Fibroblast of the aortic adventitia (primary cell): ENCODE measurements at regions not wholly inside any gene's neighbourhood (a gene's known extent, or its start where the extent isn't known, plus 50 kb on each side); places are given as distances from the start of the nearest gene placed in this dataset.

ENCODE experiments used
- DNase-seq: peaks from one replicate; pipeline ENCODE4 v3.0.0-alpha.2; 2010; ENCODE audit warnings: low read depth
- H3K4me3 ChIP-seq: 2 replicates; pipeline ENCODE4 v1.5.1; 2011; ENCODE audit warnings: low read depth, mild to moderate bottlenecking, control low read depth, low read length, moderate library complexity
- CTCF ChIP-seq: IDR thresholded peaks from 2 replicates; pipeline ENCODE4 v1.5.1; 2011; ENCODE audit warnings: mild to moderate bottlenecking, low read length, control low read depth, inconsistent platforms; ENCODE audit not compliant: insufficient read depth

DNA sequence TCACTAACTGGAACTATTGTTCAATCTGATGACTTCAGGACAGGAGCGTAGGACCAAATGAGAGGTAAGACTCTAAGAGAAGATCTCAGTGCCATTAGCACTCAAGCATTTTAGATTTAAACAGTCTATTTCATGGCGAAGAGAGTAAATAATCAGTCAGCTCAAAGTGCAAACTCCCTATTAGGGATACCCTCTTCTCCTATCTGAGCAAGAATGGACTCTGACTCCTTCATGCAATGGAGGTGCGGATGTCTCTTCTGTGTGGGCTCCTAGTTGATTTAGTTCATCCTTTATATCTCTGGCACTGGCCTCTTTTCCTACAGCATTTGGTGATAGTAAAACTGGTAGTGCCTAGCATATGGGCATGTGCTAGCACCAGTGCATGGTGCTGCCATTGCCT lies 144.6 kb downstream of the SMC2 start:
- no peak overlapping the region for H3K4me3 ChIP-seq
- DNase-seq = no peak
- no peak for TF ChIP-seq CTCF

- TF ChIP-seq CTCF = no peak
- H3K4me3 ChIP-seq = no peak overlapping the region
- no peak for DNase-seq
Measured at GRCh38 chr9:104240890-104241289, 146.8 kb downstream of the SMC2 start.

DNA sequence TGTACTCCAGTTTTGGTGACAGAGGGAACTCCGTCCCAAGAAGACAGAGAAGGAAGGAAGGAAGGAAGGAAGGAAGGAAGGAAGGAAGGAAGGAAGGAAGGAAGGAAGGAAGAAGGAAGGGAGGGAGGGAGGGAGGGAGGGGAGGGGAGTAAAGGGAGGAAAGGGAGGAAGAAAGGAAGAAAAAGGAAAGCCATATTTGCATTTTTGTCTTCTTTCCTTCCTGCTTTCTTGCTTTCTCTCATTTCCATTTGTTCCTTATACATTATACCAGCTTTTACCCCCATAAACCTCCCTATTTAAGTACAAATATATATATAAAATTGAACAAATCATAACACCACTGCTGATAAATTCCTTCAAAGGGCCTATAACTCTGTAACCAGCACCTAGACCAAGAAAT lies 151.8 kb downstream of the SMC2 start:
- TF ChIP-seq CTCF = no peak
- no peak overlapping the region for H3K4me3 ChIP-seq
- no peak for DNase-seq

DNA sequence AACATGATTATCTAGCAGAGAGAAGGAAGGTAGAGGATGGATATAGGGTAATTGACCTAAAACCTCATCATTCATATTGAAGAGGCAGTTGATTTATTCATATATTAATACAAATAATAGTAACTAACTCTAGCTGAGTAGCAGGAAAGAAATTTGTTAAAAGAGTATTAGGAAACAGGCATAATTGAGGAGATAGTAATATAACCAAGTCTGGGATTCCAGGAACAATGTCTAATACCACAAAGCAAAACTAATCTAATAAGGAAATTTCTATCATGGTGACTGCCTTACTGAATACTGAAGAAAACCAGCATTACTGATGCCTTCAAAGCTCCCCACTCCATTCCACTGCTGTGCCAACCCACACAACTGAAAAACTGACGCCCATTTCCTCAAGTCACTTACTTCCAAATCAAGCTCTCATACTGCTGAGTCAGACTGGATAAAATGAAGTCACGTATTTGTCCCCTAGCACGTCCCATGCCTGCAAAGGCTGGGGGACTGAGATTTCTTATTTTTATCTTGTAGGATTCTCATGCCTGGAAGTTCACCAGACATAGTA lies 153.9 kb downstream of the SMC2 start:
- no peak for TF ChIP-seq CTCF
- H3K4me3 ChIP-seq = no peak overlapping the region
- DNase-seq = peak; percentile 81

DNA sequence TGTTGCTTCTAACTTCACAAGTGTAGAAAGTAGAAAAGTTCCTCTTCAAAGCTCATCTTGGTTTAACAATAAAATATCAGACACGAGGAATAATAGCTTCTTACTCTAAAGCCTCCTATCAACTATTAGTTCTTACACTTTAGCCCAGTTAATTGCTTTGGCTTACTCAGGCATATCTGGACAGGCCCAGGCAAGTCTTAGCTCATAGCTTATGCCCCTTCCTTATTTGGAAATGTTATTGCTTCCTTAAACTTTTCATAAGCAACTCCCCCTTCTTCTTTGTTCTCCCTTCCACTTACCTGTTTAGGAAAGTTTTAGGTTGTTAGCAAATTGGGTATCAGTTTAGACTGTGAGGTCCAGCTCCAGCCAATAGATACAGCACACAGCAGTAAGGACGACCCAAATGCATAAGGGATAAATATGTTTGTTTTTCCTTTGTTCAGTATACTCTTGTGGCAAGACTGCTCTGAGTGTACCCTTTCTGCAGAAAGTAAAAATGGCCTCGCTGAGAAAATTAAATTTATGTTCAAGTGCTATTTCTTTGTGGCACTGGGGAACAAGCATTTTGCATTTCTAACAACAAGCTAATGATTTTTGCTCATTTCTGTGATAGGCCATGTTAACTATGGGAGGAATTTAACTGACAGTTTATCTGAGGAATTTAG lies 162.1 kb downstream of the SMC2 start:
- no peak for DNase-seq
- TF ChIP-seq CTCF = no peak

GRCh38 chr9:104256696-104257062 lies 162.6 kb downstream of the SMC2 start:
- DNase-seq = no peak
- no peak overlapping the region for H3K4me3 ChIP-seq

More for the DNA sequence above, 162.1 kb downstream of the SMC2 start:
- no peak overlapping the region for H3K4me3 ChIP-seq

More at GRCh38 chr9:104256696-104257062, 162.6 kb downstream of the SMC2 start:
- no peak for TF ChIP-seq CTCF
